OCI-LY3 (cell line): ENCODE measurements at regions not wholly inside any gene's neighbourhood (a gene's known extent, or its start where the extent isn't known, plus 50 kb on each side); places are given as distances from the start of the nearest gene placed in this dataset.
"Not testable (repeated sequence)": the region's sequence is repeated elsewhere in the genome, so short reads cannot be mapped to it uniquely, and the experiment has no call there.

ENCODE experiments used
- EZH2phosphoT487 ChIP-seq: fragments of 200-600 bp; shearing (Covaris generic); IDR thresholded peaks from 2 replicates; pipeline ENCODE4 v1.6.1; 2018; ENCODE audit warnings: antibody characterized with exemption, mixed run types, low read depth
- TF ChIP-seq, protein P1 (sequence below): fragments of 200-600, 300-600 bp; sonication (generic); IDR thresholded peaks from 2 replicates; pipeline ENCODE4 v1.5.1; 2014; ENCODE audit warnings: antibody characterized with exemption, low read length, low read depth

DNA sequence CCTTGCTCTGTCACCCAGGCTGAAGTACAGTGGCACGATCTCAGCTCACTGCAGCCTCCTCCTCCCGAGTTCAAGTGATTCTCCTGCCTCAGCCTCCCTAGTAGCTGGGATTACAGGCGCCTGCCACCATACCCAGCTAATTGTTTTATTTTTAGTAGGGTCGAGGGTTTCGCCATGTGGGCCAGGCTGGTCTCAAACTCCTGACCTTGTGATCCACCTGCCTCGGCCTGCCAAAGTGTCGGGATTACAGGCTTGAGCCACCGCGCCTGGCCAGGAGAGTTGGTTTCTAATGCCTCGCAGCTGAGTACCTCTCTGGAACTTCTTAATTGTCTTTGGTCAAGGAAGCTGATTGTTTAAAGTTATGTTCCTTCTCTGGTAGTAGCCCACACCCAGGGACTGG lies 702.7 kb upstream of the SLITRK6 start:
- TF ChIP-seq, protein P1, sequence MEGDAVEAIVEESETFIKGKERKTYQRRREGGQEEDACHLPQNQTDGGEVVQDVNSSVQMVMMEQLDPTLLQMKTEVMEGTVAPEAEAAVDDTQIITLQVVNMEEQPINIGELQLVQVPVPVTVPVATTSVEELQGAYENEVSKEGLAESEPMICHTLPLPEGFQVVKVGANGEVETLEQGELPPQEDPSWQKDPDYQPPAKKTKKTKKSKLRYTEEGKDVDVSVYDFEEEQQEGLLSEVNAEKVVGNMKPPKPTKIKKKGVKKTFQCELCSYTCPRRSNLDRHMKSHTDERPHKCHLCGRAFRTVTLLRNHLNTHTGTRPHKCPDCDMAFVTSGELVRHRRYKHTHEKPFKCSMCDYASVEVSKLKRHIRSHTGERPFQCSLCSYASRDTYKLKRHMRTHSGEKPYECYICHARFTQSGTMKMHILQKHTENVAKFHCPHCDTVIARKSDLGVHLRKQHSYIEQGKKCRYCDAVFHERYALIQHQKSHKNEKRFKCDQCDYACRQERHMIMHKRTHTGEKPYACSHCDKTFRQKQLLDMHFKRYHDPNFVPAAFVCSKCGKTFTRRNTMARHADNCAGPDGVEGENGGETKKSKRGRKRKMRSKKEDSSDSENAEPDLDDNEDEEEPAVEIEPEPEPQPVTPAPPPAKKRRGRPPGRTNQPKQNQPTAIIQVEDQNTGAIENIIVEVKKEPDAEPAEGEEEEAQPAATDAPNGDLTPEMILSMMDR, result not testable (repeated sequence)
- not testable (repeated sequence) for TF ChIP-seq EZH2phosphoT487
